ENCODE measurements at regions not wholly inside any gene's neighbourhood (a gene's known extent, or its start where the extent isn't known, plus 50 kb on each side); places are given as distances from the start of the nearest gene placed in this dataset.

- TF ChIP-seq POLR2A (IDR thresholded peaks at IDR 0.05) (no peak), CTCF (IDR thresholded peaks at IDR 0.05) (no peak)
Observed at GRCh38 chr9:108095496-108095895, 605.9 kb upstream of the KLF4 start.
